ENCODE measurements at regions not wholly inside any gene's neighbourhood (a gene's known extent, or its start where the extent isn't known, plus 50 kb on each side); places are given as distances from the start of the nearest gene placed in this dataset.

DNA sequence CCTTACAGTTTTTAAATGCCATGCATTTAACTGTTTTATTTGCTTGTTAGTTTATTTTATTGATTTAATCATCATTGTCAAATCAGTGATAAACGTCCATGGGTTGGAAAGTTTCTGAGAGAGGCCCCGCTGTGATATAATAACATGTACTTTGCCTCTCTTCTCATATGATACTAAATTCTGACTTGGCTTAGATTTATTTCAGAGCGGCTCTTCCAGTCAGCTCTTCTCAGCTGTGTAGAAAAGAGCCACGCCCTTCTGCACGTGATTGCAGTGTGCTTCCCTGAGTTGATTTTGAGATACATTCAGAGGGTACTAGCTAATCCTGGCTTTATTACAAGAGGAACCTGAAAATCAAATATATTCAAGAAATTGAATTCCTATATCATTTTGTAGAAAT is 218.6 kb downstream of the KCNE4 start:
- TF ChIP-seq EZH2 (IDR thresholded peaks at IDR 0.05; ENCODE audit: borderline replicate concordance, control insufficient read depth, low read depth, low read length) (no peak), POLR2A (IDR thresholded peaks at IDR 0.05; ENCODE audit: low read depth, low read length) (no peak), BACH1 (IDR thresholded peaks at IDR 0.05; ENCODE audit: borderline replicate concordance) (no peak), ZZZ3 (IDR thresholded peaks at IDR 0.05; ENCODE audit: control insufficient read depth, insufficient read length, low read depth) (no peak), EP300 (IDR thresholded peaks at IDR 0.05; ENCODE audit: borderline replicate concordance in 1 of 2, control insufficient read depth in 1 of 2, low read depth in 2 of 2, low read length in 2 of 2) (no peak), CHD4 (IDR thresholded peaks at IDR 0.05) (no peak), NBN (IDR thresholded peaks at IDR 0.05) (no peak), EED (IDR thresholded peaks at IDR 0.05; ENCODE audit: low read depth) (no peak), ESRRA (IDR thresholded peaks at IDR 0.05; ENCODE audit: low read length) (no peak), NFYA (IDR thresholded peaks at IDR 0.05; ENCODE audit: borderline replicate concordance, low read depth, low read length) (no peak), JUND (IDR thresholded peaks at IDR 0.05; ENCODE audit: low read depth, low read length) (no peak), FOXM1 (IDR thresholded peaks at IDR 0.05; ENCODE audit: low read depth, low read length) (no peak), IKZF2 (IDR thresholded peaks at IDR 0.05) (no peak), SMAD1 (IDR thresholded peaks at IDR 0.05; ENCODE audit: low read depth, partially characterized antibody) (no peak)
- TF ChIP-seq, protein P1, sequence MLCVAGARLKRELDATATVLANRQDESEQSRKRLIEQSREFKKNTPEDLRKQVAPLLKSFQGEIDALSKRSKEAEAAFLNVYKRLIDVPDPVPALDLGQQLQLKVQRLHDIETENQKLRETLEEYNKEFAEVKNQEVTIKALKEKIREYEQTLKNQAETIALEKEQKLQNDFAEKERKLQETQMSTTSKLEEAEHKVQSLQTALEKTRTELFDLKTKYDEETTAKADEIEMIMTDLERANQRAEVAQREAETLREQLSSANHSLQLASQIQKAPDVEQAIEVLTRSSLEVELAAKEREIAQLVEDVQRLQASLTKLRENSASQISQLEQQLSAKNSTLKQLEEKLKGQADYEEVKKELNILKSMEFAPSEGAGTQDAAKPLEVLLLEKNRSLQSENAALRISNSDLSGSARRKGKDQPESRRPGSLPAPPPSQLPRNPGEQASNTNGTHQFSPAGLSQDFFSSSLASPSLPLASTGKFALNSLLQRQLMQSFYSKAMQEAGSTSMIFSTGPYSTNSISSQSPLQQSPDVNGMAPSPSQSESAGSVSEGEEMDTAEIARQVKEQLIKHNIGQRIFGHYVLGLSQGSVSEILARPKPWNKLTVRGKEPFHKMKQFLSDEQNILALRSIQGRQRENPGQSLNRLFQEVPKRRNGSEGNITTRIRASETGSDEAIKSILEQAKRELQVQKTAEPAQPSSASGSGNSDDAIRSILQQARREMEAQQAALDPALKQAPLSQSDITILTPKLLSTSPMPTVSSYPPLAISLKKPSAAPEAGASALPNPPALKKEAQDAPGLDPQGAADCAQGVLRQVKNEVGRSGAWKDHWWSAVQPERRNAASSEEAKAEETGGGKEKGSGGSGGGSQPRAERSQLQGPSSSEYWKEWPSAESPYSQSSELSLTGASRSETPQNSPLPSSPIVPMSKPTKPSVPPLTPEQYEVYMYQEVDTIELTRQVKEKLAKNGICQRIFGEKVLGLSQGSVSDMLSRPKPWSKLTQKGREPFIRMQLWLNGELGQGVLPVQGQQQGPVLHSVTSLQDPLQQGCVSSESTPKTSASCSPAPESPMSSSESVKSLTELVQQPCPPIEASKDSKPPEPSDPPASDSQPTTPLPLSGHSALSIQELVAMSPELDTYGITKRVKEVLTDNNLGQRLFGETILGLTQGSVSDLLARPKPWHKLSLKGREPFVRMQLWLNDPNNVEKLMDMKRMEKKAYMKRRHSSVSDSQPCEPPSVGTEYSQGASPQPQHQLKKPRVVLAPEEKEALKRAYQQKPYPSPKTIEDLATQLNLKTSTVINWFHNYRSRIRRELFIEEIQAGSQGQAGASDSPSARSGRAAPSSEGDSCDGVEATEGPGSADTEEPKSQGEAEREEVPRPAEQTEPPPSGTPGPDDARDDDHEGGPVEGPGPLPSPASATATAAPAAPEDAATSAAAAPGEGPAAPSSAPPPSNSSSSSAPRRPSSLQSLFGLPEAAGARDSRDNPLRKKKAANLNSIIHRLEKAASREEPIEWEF (IDR thresholded peaks at IDR 0.05; ENCODE audit: insufficient replicate concordance, low read depth, low read length) = no peak
- TF ChIP-seq, protein P2, sequence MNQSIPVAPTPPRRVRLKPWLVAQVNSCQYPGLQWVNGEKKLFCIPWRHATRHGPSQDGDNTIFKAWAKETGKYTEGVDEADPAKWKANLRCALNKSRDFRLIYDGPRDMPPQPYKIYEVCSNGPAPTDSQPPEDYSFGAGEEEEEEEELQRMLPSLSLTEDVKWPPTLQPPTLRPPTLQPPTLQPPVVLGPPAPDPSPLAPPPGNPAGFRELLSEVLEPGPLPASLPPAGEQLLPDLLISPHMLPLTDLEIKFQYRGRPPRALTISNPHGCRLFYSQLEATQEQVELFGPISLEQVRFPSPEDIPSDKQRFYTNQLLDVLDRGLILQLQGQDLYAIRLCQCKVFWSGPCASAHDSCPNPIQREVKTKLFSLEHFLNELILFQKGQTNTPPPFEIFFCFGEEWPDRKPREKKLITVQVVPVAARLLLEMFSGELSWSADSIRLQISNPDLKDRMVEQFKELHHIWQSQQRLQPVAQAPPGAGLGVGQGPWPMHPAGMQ (IDR thresholded peaks at IDR 0.05; ENCODE audit: borderline replicate concordance) = no peak
- TF ChIP-seq, protein P3, sequence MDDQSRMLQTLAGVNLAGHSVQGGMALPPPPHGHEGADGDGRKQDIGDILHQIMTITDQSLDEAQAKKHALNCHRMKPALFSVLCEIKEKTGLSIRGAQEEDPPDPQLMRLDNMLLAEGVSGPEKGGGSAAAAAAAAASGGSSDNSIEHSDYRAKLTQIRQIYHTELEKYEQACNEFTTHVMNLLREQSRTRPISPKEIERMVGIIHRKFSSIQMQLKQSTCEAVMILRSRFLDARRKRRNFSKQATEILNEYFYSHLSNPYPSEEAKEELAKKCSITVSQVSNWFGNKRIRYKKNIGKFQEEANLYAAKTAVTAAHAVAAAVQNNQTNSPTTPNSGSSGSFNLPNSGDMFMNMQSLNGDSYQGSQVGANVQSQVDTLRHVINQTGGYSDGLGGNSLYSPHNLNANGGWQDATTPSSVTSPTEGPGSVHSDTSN (IDR thresholded peaks at IDR 0.05; ENCODE audit: insufficient replicate concordance, low read depth, low read length) = no peak
- ChIA-PET POLR2A (no interaction called here), RAD21 (ENCODE audit: unreplicated experiment) (no interaction called here), CTCF (no interaction called here), SMC1A (ENCODE audit: uncharacterized antibody, unreplicated experiment) (no interaction called here)
- BruUV-seq (replicated peaks) = no TSS peak
- H3K36me3 ChIP-seq (ENCODE audit: control insufficient read depth in 2 of 2, insufficient read depth in 2 of 2, low read length in 1 of 2) = no peaks in the 10 kb centered on the region
- no peak overlapping the region for H3K4me3 ChIP-seq
- H3K4me1 ChIP-seq (ENCODE audit: control insufficient read depth, insufficient read depth, low read length) = no peaks in the 10 kb centered on the region
- H2AFZ ChIP-seq (ENCODE audit: control insufficient read depth, low read depth, low read length) = no peak overlapping the region
- no peak overlapping the region for H3K9ac ChIP-seq (ENCODE audit: control insufficient read depth, insufficient read depth, low read length)
- no peaks in the 10 kb centered on the region for H3K9me3 ChIP-seq (replicated peaks; ENCODE audit: control insufficient read depth, insufficient read depth, low read length)
- no peaks in the 10 kb centered on the region for H3K27me3 ChIP-seq (replicated peaks in 1 of 2; ENCODE audit: control insufficient read depth in 2 of 2, insufficient read depth in 2 of 2, low read length in 1 of 2)
- intact Hi-C loops (cut with micrococcal nuclease; ENCODE audit: unreplicated experiment) (no loop called here), in situ Hi-C loops (cut with MboI) (no loop called here)
- WGBS (ENCODE audit: insufficient coverage, insufficient replicate concordance, low lambda C conversion rate, missing lambda C conversion rate) = 23% methylated on average over 5 of the region's 5 CpGs
- no peak overlapping the region for H3K27ac ChIP-seq (ENCODE audit: control insufficient read depth, insufficient read depth)
- H3K79me2 ChIP-seq (ENCODE audit: control insufficient read depth, insufficient read depth, low read length) = no peaks in the 10 kb centered on the region
- DNase-seq (ENCODE audit: low read depth, low spot score) = no peak
- H4K20me1 ChIP-seq (ENCODE audit: control insufficient read depth, insufficient read depth) = no peaks in the 10 kb centered on the region
- no peak for ATAC-seq
- no peak overlapping the region for H3K4me2 ChIP-seq (ENCODE audit: control insufficient read depth, insufficient read depth)
- FAIRE-seq = no peak

Measured in GM12878 (cell line).